ENCODE measurements at regions not wholly inside any gene's neighbourhood (a gene's known extent, or its start where the extent isn't known, plus 50 kb on each side); places are given as distances from the start of the nearest gene placed in this dataset.
A peak's percentile ranks its signal among the peaks of the same experiment; 100 is the strongest.

DNA sequence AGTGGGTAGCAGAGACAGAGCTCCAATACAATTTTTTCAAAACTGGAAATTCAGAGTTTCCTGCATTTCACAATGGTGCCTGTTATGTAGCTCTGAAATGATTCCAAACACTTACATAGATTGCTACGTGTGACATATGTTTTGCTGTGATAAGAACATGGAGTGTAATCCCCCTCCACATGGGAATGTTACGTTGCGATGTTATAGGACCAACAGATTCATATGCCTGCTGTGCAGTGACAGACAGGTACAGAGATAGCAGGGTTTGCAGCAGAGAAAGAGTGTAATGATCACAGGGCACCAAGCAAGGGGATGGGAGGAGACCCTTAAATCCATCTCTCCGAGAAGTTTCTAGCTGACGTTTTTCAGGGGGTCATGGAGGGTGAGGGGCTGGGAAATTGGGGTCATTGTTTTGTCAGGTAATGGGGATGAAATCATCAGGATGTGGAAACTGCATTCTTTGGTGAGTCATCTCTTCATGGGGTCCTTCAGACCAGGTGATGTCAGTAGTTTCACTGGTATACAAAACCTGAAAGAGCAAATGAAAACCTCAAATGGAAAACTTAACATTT is 76.6 kb upstream of the OSBPL8 start:
- Histone ChIP-seq H3K36me3 (ENCODE audit: control insufficient read depth, insufficient read depth, low read length) (no peaks in the 10 kb centered on the region), H3K4me3 (ENCODE audit: low read depth, low read length) (no peak overlapping the region), H3K27me3 (ENCODE audit: control insufficient read depth, insufficient read depth, low read length) (no peaks in the 10 kb centered on the region)
- DNase-seq (ENCODE audit: low read depth) = peak; percentile 62
- TF ChIP-seq, protein P1, sequence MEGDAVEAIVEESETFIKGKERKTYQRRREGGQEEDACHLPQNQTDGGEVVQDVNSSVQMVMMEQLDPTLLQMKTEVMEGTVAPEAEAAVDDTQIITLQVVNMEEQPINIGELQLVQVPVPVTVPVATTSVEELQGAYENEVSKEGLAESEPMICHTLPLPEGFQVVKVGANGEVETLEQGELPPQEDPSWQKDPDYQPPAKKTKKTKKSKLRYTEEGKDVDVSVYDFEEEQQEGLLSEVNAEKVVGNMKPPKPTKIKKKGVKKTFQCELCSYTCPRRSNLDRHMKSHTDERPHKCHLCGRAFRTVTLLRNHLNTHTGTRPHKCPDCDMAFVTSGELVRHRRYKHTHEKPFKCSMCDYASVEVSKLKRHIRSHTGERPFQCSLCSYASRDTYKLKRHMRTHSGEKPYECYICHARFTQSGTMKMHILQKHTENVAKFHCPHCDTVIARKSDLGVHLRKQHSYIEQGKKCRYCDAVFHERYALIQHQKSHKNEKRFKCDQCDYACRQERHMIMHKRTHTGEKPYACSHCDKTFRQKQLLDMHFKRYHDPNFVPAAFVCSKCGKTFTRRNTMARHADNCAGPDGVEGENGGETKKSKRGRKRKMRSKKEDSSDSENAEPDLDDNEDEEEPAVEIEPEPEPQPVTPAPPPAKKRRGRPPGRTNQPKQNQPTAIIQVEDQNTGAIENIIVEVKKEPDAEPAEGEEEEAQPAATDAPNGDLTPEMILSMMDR (IDR thresholded peaks at IDR 0.05; ENCODE audit: insufficient read depth, low read length, poor library complexity, severe bottlenecking) = no peak

DNA sequence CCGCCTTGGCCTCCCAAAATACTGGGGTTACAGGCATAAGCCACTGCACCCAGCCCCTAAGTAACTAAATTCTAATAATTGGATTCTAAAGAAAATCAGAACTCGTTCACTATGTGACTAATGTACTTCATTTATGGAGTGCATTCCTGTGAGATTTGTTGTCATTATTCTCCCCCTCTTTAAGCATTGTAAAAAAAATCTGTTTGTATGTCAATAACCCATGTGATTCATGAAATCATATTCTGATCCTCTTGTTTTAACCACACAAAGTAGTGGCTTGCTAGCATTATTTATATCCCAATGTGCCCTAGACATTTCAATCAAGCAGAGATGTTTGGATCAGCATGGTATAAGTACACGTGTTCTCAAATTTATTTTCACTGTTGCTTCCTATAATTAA is 78.2 kb upstream of the OSBPL8 start:
- H3K4me3 ChIP-seq (ENCODE audit: low read depth, low read length) = no peak overlapping the region
- peak; percentile 26 for DNase-seq (ENCODE audit: low read depth)
- TF ChIP-seq, protein P1 (IDR thresholded peaks at IDR 0.05; ENCODE audit: insufficient read depth, low read length, poor library complexity, severe bottlenecking) = no peak
- no peaks in the 10 kb centered on the region for H3K27me3 ChIP-seq (ENCODE audit: control insufficient read depth, insufficient read depth, low read length)
- H3K36me3 ChIP-seq (ENCODE audit: control insufficient read depth, insufficient read depth, low read length) = no peaks in the 10 kb centered on the region

DNA sequence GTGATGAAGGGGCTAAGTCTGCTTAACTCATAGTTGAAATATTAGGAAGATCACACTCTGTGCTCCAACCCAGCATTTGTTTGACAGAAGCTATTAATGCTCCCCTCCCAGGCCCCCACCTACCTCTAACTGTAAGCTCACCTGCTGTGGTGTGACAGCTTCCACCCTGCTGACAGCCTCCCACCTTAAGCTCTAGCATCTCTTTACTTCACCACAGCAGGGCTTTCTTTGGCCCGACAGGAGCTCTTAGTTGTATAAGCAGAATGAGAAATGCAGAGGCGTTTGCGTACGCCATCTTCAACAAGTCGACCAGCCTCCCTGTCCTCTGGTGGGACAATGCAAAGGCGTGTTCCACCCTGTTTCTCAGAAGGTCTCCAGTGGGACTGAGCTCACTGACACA is 80.1 kb upstream of the OSBPL8 start:
- DNase-seq (ENCODE audit: low read depth) = no peak
- H3K4me3 ChIP-seq (ENCODE audit: low read depth, low read length) = no peak overlapping the region
- no peaks in the 10 kb centered on the region for H3K36me3 ChIP-seq (ENCODE audit: control insufficient read depth, insufficient read depth, low read length)
- TF ChIP-seq, protein P1 (IDR thresholded peaks at IDR 0.05; ENCODE audit: insufficient read depth, low read length, poor library complexity, severe bottlenecking) = no peak
- H3K27me3 ChIP-seq (ENCODE audit: control insufficient read depth, insufficient read depth, low read length) = no peaks in the 10 kb centered on the region

DNA sequence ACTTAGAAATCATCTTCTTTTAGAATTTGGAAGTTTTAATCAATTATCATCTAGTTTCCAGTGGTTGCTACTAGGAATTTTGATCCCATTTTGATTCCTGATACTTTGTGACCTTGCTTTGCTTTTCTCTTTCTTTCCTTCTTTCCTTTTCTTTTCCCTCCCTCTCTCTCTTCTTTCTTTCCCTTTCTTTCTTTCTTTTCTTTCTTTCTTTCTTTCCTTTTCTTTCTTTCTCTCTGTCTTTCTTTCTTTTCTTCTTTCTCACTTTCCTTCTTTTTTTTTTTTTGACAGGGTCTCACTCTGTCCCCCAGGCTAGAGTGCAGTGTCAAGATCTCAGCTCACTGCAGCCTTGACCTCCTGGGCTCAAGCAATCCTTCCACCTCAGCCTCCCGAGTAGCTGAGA is 81.5 kb upstream of the OSBPL8 start:
- no peak overlapping the region for H3K4me3 ChIP-seq (ENCODE audit: low read depth, low read length)
- TF ChIP-seq, protein P1 (IDR thresholded peaks at IDR 0.05; ENCODE audit: insufficient read depth, low read length, poor library complexity, severe bottlenecking) = no peak
- H3K36me3 ChIP-seq (ENCODE audit: control insufficient read depth, insufficient read depth, low read length) = no peaks in the 10 kb centered on the region
- no peak for DNase-seq (ENCODE audit: low read depth)
- no peaks in the 10 kb centered on the region for H3K27me3 ChIP-seq (ENCODE audit: control insufficient read depth, insufficient read depth, low read length)

DNA sequence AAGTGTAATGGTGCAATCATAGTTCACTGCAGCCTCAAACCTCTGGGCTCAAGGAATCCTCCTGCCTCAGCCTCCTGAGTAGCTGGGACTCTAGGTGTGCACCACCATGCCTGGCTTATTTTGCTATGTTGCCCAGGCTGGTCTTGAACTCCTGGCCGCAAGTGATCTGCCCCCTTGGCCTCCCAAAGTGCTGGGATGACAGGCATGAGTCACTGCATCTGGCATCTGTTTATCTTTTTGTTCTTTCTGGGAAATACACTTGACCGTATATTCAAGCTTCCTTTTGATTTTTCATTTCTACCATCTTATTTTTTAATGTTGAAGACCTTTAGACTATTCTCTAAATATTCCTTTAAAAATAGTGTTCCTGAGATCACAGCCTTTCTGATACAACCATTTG is 82.4 kb upstream of the OSBPL8 start:
- Histone ChIP-seq H3K4me3 (ENCODE audit: low read depth, low read length) (no peak overlapping the region), H3K36me3 (ENCODE audit: control insufficient read depth, insufficient read depth, low read length) (no peaks in the 10 kb centered on the region), H3K27me3 (ENCODE audit: control insufficient read depth, insufficient read depth, low read length) (no peaks in the 10 kb centered on the region)
- TF ChIP-seq, protein P1 (IDR thresholded peaks at IDR 0.05; ENCODE audit: insufficient read depth, low read length, poor library complexity, severe bottlenecking) = no peak
- no peak for DNase-seq (ENCODE audit: low read depth)

DNA sequence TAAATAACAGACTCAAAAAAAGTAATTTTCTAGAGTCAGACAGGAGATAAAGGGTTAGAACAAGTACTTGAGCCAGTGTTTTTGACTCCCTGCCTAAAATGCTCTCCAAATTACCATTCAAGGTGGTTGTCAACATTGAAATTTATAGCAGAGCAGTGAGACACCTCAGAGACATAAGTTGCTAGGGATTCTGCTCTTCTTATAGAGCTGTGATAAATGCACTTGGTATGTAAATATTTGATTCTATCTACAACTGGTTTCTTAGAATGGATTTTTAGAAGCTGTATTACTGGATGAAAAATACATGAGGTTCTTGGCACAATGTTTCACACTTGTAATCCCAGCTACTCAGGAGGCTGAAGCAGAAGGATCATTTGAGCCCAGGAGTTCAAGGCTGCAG is 83.9 kb upstream of the OSBPL8 start:
- no peak overlapping the region for H3K4me3 ChIP-seq (ENCODE audit: low read depth, low read length)
- no peaks in the 10 kb centered on the region for H3K27me3 ChIP-seq (ENCODE audit: control insufficient read depth, insufficient read depth, low read length)
- no peak for DNase-seq (ENCODE audit: low read depth)
- TF ChIP-seq, protein P1 (IDR thresholded peaks at IDR 0.05; ENCODE audit: insufficient read depth, low read length, poor library complexity, severe bottlenecking) = no peak
- H3K36me3 ChIP-seq (ENCODE audit: control insufficient read depth, insufficient read depth, low read length) = no peaks in the 10 kb centered on the region

All from kidney epithelial cell (primary cell).